BLaER1 treated with 17β-estradiol and CSF1 and Interleukin-3, amounts not matched to agents 10 nM and 100 nM (cell line): ENCODE measurements at regions not wholly inside any gene's neighbourhood (a gene's known extent, or its start where the extent isn't known, plus 50 kb on each side); places are given as distances from the start of the nearest gene placed in this dataset.

Experiments
- H3K27ac ChIP-seq, 11 experiments: shearing (Covaris generic); formaldehyde crosslinking; 2 replicates each; pipeline ENCODE4 v1.8.1; 2022
- H3K27me3 ChIP-seq, 11 experiments: shearing (Covaris generic); formaldehyde crosslinking; 2 replicates each; pipeline ENCODE4 v1.8.1; 2022
- H3K36me3 ChIP-seq, 11 experiments: shearing (Covaris generic); formaldehyde crosslinking; 2 replicates each; pipeline ENCODE4 v1.8.1; 2022
- H3K4me1 ChIP-seq, 10 experiments: shearing (Covaris generic); formaldehyde crosslinking; 2 replicates each; pipeline ENCODE4 v1.8.1; 2022
- H3K4me2 ChIP-seq, 11 experiments: shearing (Covaris generic); formaldehyde crosslinking; 2 replicates each; pipeline ENCODE4 v1.8.1; 2022
- H3K4me3 ChIP-seq, 10 experiments: shearing (Covaris generic); formaldehyde crosslinking; 2 replicates each; pipeline ENCODE4 v1.8.1; 2022
- H3K9ac ChIP-seq, 11 experiments: shearing (Covaris generic); formaldehyde crosslinking; 2 replicates each; pipeline ENCODE4 v1.8.1; 2022
- H3K9me3 ChIP-seq, 11 experiments: shearing (Covaris generic); formaldehyde crosslinking; replicated peaks in 1 of 11; 2 replicates each; pipeline ENCODE4 v1.8.1; 2022
- H4K20me1 ChIP-seq, 11 experiments: shearing (Covaris generic); formaldehyde crosslinking; 2 replicates each; pipeline ENCODE4 v1.8.1; 2022
- Cebpa-rat ChIP-seq, 11 experiments: shearing (Covaris generic); IDR thresholded peaks; 2 replicates each; pipeline ENCODE4 v1.8.1; 2022

GRCh38 chrX:2596045-2596444 is 95.0 kb upstream of the CD99 start:
- H3K36me3 ChIP-seq, result peaks cover 37 to 64% (median 45%) of the 10 kb centered on the region in 11 experiments; a peak in 21 of 22 replicates
- TF ChIP-seq Cebpa-rat (IDR thresholded peaks at IDR 0.05), result no peak
- H3K27ac ChIP-seq, result no peak overlapping the region
- H4K20me1 ChIP-seq, result peaks cover 0 to 54% (median 0%) of the 10 kb centered on the region in 11 experiments; a peak in 3 of 22 replicates
- no peak overlapping the region for H3K9ac ChIP-seq
- peak overlapping the region in 2 of 10 experiments; percentile 9 to 33; a peak in 2 of 20 replicates for H3K4me3 ChIP-seq
- peaks cover 17 to 47% (median 26%) of the 10 kb centered on the region in 10 experiments for H3K4me1 ChIP-seq
- H3K4me2 ChIP-seq, result no peak overlapping the region
- H3K9me3 ChIP-seq, result peaks cover 42 to 70% (median 54%) of the 10 kb centered on the region in 11 experiments
- peaks cover 0 to 7% (median 0%) of the 10 kb centered on the region in 11 experiments; a peak in 3 of 22 replicates for H3K27me3 ChIP-seq

- peaks cover 0 to 55% (median 0%) of the 10 kb centered on the region in 11 experiments; a peak in 3 of 22 replicates for H4K20me1 ChIP-seq
- peaks cover 29 to 56% (median 38%) of the 10 kb centered on the region in 11 experiments; a peak in 21 of 22 replicates for H3K36me3 ChIP-seq
- TF ChIP-seq Cebpa-rat (IDR thresholded peaks at IDR 0.05), result no peak
- H3K4me1 ChIP-seq, result peaks cover 24 to 55% (median 34%) of the 10 kb centered on the region in 10 experiments
- H3K4me3 ChIP-seq, result peak overlapping the region in 3 of 10 experiments; percentile 9 to 33 (median 26); a peak in 2 of 20 replicates
- H3K9me3 ChIP-seq, result peaks cover 34 to 63% (median 47%) of the 10 kb centered on the region in 11 experiments
- no peak overlapping the region for H3K27ac ChIP-seq
- H3K27me3 ChIP-seq, result peaks cover 0 to 14% (median 0%) of the 10 kb centered on the region in 11 experiments; a peak in 3 of 22 replicates
- H3K9ac ChIP-seq, result no peak overlapping the region
- no peak overlapping the region for H3K4me2 ChIP-seq
These were observed 94.5 kb upstream of the DHRSX start for GRCh38 chrX:2595258-2595657.

GRCh38 chrX:2594491-2594890 is 93.7 kb upstream of the DHRSX start:
- Histone ChIP-seq H3K27me3 (peaks cover 0 to 16% (median 0%) of the 10 kb centered on the region in 11 experiments; a peak in 3 of 22 replicates), H3K4me1 (peaks cover 28 to 60% (median 41%) of the 10 kb centered on the region in 10 experiments), H4K20me1 (peaks cover 0 to 61% (median 0%) of the 10 kb centered on the region in 11 experiments; a peak in 3 of 22 replicates), H3K36me3 (peaks cover 28 to 49% (median 34%) of the 10 kb centered on the region in 11 experiments; a peak in 21 of 22 replicates), H3K9ac (0 out of 22 replicates have a peak overlapping the region, but pooled peaks of 1 of the 11 experiments have one; percentile 5), H3K4me3 (no peak overlapping the region), H3K9me3 (peaks cover 30 to 55% (median 43%) of the 10 kb centered on the region in 11 experiments), H3K4me2 (peak overlapping the region in 6 of 11 experiments; percentile 16 to 56 (median 50); a peak in 10 of 22 replicates), H3K27ac (no peak overlapping the region; a peak in 1 of 22 replicates)
- TF ChIP-seq Cebpa-rat (IDR thresholded peaks at IDR 0.05), result no peak

GRCh38 chrX:2592279-2592678 is 91.5 kb upstream of the DHRSX start:
- peak overlapping the region in 1 of 11 experiments; percentile 49; a peak in 2 of 22 replicates for H3K27ac ChIP-seq
- H3K4me1 ChIP-seq, result peaks cover 28 to 74% (median 41%) of the 10 kb centered on the region in 10 experiments
- peaks cover 21 to 43% (median 33%) of the 10 kb centered on the region in 11 experiments for H3K9me3 ChIP-seq
- 0 out of 22 replicates have a peak overlapping the region, but pooled peaks of 1 of the 11 experiments have one; percentile 23 for H3K9ac ChIP-seq
- peak overlapping the region; percentile 40 to 75 (median 66) for H3K4me2 ChIP-seq
- H3K36me3 ChIP-seq, result peaks cover 16 to 28% (median 21%) of the 10 kb centered on the region in 11 experiments; a peak in 21 of 22 replicates
- no peak for TF ChIP-seq Cebpa-rat (IDR thresholded peaks at IDR 0.05)
- peaks cover 0 to 58% (median 0%) of the 10 kb centered on the region in 11 experiments; a peak in 4 of 22 replicates for H4K20me1 ChIP-seq
- H3K4me3 ChIP-seq, result no peak overlapping the region
- H3K27me3 ChIP-seq, result peaks cover 4 to 22% (median 8%) of the 10 kb centered on the region in 11 experiments; a peak in 19 of 22 replicates

GRCh38 chrX:2589186-2590020 is 88.6 kb upstream of the DHRSX start:
- Histone ChIP-seq H3K9me3 (peaks cover 0 to 15% (median 7%) of the 10 kb centered on the region in 11 experiments; a peak in 13 of 22 replicates), H3K27ac (peak overlapping the region in 1 of 11 experiments; percentile 49; a peak in 2 of 22 replicates), H3K4me2 (peak overlapping the region in 10 of 11 experiments; percentile 25 to 75 (median 66); a peak in 17 of 22 replicates), H3K36me3 (peaks cover 0 to 4% (median 0%) of the 10 kb centered on the region in 11 experiments; a peak in 2 of 22 replicates), H3K4me1 (peaks cover 28 to 84% (median 40%) of the 10 kb centered on the region in 10 experiments), H3K27me3 (peaks cover 32 to 50% (median 37%) of the 10 kb centered on the region in 11 experiments), H3K9ac (no peak overlapping the region), H4K20me1 (peaks cover 17 to 81% (median 23%) of the 10 kb centered on the region in 11 experiments; a peak in 19 of 22 replicates), H3K4me3 (no peak overlapping the region)
- TF ChIP-seq Cebpa-rat (IDR thresholded peaks at IDR 0.05), result no peak

GRCh38 chrX:2588049-2588448 is 87.3 kb upstream of the DHRSX start:
- no peak overlapping the region for H3K4me3 ChIP-seq
- peaks cover 46 to 63% (median 51%) of the 10 kb centered on the region in 11 experiments for H3K27me3 ChIP-seq
- H3K4me1 ChIP-seq, result peaks cover 29 to 78% (median 40%) of the 10 kb centered on the region in 10 experiments
- peaks cover 0 to 9% (median 4%) of the 10 kb centered on the region in 11 experiments; a peak in 8 of 22 replicates for H3K9me3 ChIP-seq
- H3K4me2 ChIP-seq, result peak overlapping the region in 1 of 11 experiments; percentile 53; a peak in 2 of 22 replicates
- TF ChIP-seq Cebpa-rat (IDR thresholded peaks at IDR 0.05), result 0 out of 22 replicates have a peak, but pooled peaks of 1 of the 11 experiments have one; percentile 8
- peaks cover 0 to 4% (median 0%) of the 10 kb centered on the region in 11 experiments; a peak in 1 of 22 replicates for H3K36me3 ChIP-seq
- no peak overlapping the region for H3K27ac ChIP-seq
- H4K20me1 ChIP-seq, result peaks cover 25 to 74% (median 32%) of the 10 kb centered on the region in 11 experiments; a peak in 20 of 22 replicates
- H3K9ac ChIP-seq, result no peak overlapping the region

GRCh38 chrX:2587146-2587545 is 86.4 kb upstream of the DHRSX start:
- Histone ChIP-seq H3K27me3 (peaks cover 55 to 72% (median 60%) of the 10 kb centered on the region in 11 experiments), H3K27ac (no peak overlapping the region), H3K9ac (no peak overlapping the region), H3K9me3 (peaks cover 0 to 9% (median 4%) of the 10 kb centered on the region in 11 experiments; a peak in 8 of 22 replicates), H3K4me2 (peak overlapping the region in 4 of 11 experiments; percentile 16 to 31 (median 25); a peak in 6 of 22 replicates), H3K4me3 (no peak overlapping the region), H3K36me3 (peaks cover 0 to 4% (median 0%) of the 10 kb centered on the region in 11 experiments; a peak in 1 of 22 replicates), H3K4me1 (peaks cover 25 to 70% (median 34%) of the 10 kb centered on the region in 10 experiments), H4K20me1 (peaks cover 30 to 74% (median 41%) of the 10 kb centered on the region in 11 experiments; a peak in 20 of 22 replicates)
- no peak for TF ChIP-seq Cebpa-rat (IDR thresholded peaks at IDR 0.05)

GRCh38 chrX:2585158-2585470 is 84.3 kb upstream of the DHRSX start:
- no peak for TF ChIP-seq Cebpa-rat (IDR thresholded peaks at IDR 0.05)
- Histone ChIP-seq H3K4me2 (peak overlapping the region in 1 of 11 experiments; percentile 22; a peak in 1 of 22 replicates), H3K4me3 (no peak overlapping the region), H3K27ac (no peak overlapping the region), H3K36me3 (peaks cover 0 to 4% (median 0%) of the 10 kb centered on the region in 11 experiments; a peak in 1 of 22 replicates), H3K9ac (no peak overlapping the region), H3K27me3 (peaks cover 75 to 82% (median 77%) of the 10 kb centered on the region in 11 experiments), H4K20me1 (peaks cover 30 to 62% (median 47%) of the 10 kb centered on the region in 11 experiments; a peak in 20 of 22 replicates), H3K4me1 (peaks cover 5 to 50% (median 14%) of the 10 kb centered on the region in 10 experiments; a peak in 18 of 20 replicates), H3K9me3 (peaks cover 0 to 9% (median 4%) of the 10 kb centered on the region in 11 experiments; a peak in 8 of 22 replicates)
